Cardiac muscle cell (in vitro differentiated cells and primary cell): ENCODE measurements at regions not wholly inside any gene's neighbourhood (a gene's known extent, or its start where the extent isn't known, plus 50 kb on each side); places are given as distances from the start of the nearest gene placed in this dataset.

Experiments
- DNase-seq, 2 donors: peaks; one replicate each; pipeline versions ENCODE4 v3.0.0 to v3.0.0-alpha.2; 2010 to 2017; ENCODE audit warnings: low read depth in 1 of 2, low spot score in 1 of 2
- H3K27ac ChIP-seq: fragments of 200-600 bp; sonication (generic); 2 replicates; pipeline ENCODE4 v1.5.1; 2016
- H3K27me3 ChIP-seq: fragments of 200-600 bp; sonication (generic); 2 replicates; pipeline ENCODE4 v1.6.0; 2016; ENCODE audit warnings: control low read depth
- H3K36me3 ChIP-seq: fragments of 200-600 bp; sonication (generic); 2 replicates; pipeline ENCODE4 v1.5.1; 2016; ENCODE audit warnings: control low read depth
- H3K4me1 ChIP-seq: fragments of 200-600 bp; sonication (generic); 2 replicates; pipeline ENCODE4 v1.8.1; 2017; ENCODE audit warnings: low read depth, mild to moderate bottlenecking, mixed run types
- H3K4me3 ChIP-seq: fragments of 200-600 bp; sonication (generic); 2 replicates; pipeline ENCODE4 v1.5.1; 2016; ENCODE audit warnings: mild to moderate bottlenecking
- H3K9me3 ChIP-seq: fragments of 200-600 bp; sonication (generic); 2 replicates; pipeline ENCODE4 v1.5.1; 2017; ENCODE audit warnings: low read depth, mild to moderate bottlenecking, control low read depth
- TF ChIP-seq, protein P1 (sequence below): IDR thresholded peaks from 2 replicates; pipeline ENCODE4 v1.5.1; 2012; ENCODE audit warnings: low read depth, mild to moderate bottlenecking, low read length

DNA sequence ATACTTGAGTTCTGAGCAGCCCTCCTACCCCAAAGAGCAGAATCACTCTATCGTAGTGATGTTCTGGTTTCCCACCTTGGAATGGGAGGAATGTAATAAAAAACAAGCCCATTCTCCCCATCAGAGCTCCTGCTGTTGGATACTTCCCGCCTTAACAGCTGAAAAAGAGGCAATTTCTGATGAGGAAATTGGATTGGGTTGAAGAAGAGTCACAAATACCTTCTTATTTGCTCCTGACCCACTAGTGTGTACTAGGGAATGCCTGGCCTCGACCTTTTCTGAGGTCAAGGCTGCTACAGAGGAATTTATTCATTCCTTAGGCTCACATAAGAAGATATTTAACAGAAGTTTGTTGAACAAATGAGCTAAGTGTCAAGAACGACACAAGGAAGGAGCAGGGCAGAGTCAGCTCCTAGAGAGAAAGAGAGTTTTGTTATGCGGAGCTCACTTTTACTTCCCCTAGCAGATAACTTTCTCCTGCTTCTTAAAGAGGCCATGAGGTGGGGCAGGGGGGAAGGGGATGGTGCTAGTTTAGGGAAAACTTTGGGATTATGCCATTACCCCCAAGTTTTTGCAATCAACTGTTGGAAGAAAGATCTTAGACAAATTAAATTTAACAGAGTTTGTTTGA is 273.8 kb upstream of the CLNK start:
- no peak overlapping the region for H3K4me3 ChIP-seq
- H3K36me3 ChIP-seq = no peaks in the 10 kb centered on the region
- TF ChIP-seq, protein P1, sequence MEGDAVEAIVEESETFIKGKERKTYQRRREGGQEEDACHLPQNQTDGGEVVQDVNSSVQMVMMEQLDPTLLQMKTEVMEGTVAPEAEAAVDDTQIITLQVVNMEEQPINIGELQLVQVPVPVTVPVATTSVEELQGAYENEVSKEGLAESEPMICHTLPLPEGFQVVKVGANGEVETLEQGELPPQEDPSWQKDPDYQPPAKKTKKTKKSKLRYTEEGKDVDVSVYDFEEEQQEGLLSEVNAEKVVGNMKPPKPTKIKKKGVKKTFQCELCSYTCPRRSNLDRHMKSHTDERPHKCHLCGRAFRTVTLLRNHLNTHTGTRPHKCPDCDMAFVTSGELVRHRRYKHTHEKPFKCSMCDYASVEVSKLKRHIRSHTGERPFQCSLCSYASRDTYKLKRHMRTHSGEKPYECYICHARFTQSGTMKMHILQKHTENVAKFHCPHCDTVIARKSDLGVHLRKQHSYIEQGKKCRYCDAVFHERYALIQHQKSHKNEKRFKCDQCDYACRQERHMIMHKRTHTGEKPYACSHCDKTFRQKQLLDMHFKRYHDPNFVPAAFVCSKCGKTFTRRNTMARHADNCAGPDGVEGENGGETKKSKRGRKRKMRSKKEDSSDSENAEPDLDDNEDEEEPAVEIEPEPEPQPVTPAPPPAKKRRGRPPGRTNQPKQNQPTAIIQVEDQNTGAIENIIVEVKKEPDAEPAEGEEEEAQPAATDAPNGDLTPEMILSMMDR = no peak
- H3K4me1 ChIP-seq = no peaks in the 10 kb centered on the region
- H3K27me3 ChIP-seq = no peaks in the 10 kb centered on the region
- H3K9me3 ChIP-seq = no peaks in the 10 kb centered on the region
- no peak overlapping the region for H3K27ac ChIP-seq
- DNase-seq = no peak

- DNase-seq = peak in 1 of 2 donors; percentile 5
- Histone ChIP-seq H3K4me3 (no peak overlapping the region), H3K27me3 (no peaks in the 10 kb centered on the region), H3K36me3 (no peaks in the 10 kb centered on the region), H3K9me3 (no peaks in the 10 kb centered on the region), H3K27ac (no peak overlapping the region), H3K4me1 (no peaks in the 10 kb centered on the region)
- TF ChIP-seq, protein P1 = no peak
Observed at GRCh38 chr4:10951306-10951705, 266.7 kb upstream of the CLNK start.

DNA sequence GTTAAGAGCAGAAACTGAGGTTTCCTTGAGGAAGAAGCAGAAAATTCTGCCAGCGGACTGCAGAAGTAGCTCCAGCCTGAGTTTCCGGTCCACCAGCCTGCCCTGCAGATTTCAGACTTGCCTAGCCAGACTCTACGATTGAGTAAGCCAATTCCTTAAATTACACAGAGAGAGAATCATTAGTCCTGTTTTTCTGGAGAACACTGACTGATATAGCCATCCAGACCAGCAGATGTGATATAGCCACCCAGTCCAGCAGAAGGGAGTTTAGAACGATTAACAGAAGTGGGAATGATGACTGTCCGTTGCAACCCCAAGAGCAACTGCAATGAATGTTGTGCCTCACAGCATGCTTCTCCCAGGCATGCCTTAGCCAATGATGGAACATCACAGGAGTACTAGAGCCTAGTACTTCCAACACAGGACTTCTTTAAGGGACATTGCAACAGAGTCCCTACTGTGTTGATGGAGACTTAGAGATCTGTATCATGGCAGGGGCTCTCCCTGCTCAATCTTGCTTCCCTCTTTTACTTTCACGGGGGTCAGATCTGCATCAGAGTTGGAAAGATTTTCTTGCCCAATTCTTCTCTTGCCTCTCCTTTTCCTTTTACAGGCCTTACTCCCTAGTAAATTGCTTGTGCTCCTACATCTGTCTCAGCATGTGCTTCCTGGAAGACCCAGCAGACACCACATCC is 264.6 kb upstream of the CLNK start:
- Histone ChIP-seq H3K4me3 (no peak overlapping the region), H3K27me3 (no peaks in the 10 kb centered on the region), H3K36me3 (no peaks in the 10 kb centered on the region), H3K27ac (no peak overlapping the region), H3K4me1 (no peaks in the 10 kb centered on the region), H3K9me3 (no peaks in the 10 kb centered on the region)
- TF ChIP-seq, protein P1 = no peak
- no peak for DNase-seq

GRCh38 chr4:10947898-10948297 is 263.3 kb upstream of the CLNK start:
- Histone ChIP-seq H3K4me3 (no peak overlapping the region), H3K27me3 (no peaks in the 10 kb centered on the region), H3K9me3 (no peaks in the 10 kb centered on the region), H3K27ac (no peak overlapping the region), H3K4me1 (no peaks in the 10 kb centered on the region), H3K36me3 (no peaks in the 10 kb centered on the region)
- no peak for DNase-seq
- TF ChIP-seq, protein P1 = no peak

- DNase-seq = no peak
- Histone ChIP-seq H3K4me1 (no peaks in the 10 kb centered on the region), H3K36me3 (no peaks in the 10 kb centered on the region), H3K27ac (no peak overlapping the region), H3K9me3 (no peaks in the 10 kb centered on the region), H3K27me3 (no peaks in the 10 kb centered on the region), H3K4me3 (no peak overlapping the region)
- TF ChIP-seq, protein P1 = no peak
Observed at GRCh38 chr4:10944321-10944720, 259.8 kb upstream of the CLNK start.
